ENCODE measurements at regions not wholly inside any gene's neighbourhood (a gene's known extent, or its start where the extent isn't known, plus 50 kb on each side); places are given as distances from the start of the nearest gene placed in this dataset.

DNA sequence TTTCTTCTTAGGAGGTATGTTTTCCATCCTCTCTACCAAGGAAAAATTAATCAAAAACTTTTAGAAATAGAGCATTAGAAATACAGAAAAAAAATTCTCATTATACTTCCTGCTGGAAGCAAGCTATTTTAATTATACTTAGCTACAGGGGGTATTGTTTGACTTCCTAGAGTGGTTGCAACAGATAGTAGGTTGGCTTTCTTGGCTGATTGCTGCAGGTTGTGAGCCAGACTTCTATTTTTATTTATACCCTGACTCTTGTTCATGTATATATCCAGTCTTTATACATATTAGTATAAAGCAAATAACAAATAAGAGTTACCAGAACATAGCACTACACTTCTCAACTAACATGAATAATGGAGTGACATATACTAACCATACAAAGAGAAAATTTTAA lies 460.8 kb upstream of the REG3G start:
- no peak for DNase-seq (ENCODE audit: low spot score)

GRCh38 chr2:78568782-78569373 lies 456.6 kb upstream of the REG3G start:
- DNase-seq (ENCODE audit: low spot score), result no peak

GRCh38 chr2:78576409-78576808 lies 449.1 kb upstream of the REG3G start:
- DNase-seq (ENCODE audit: low spot score), result no peak

DNA sequence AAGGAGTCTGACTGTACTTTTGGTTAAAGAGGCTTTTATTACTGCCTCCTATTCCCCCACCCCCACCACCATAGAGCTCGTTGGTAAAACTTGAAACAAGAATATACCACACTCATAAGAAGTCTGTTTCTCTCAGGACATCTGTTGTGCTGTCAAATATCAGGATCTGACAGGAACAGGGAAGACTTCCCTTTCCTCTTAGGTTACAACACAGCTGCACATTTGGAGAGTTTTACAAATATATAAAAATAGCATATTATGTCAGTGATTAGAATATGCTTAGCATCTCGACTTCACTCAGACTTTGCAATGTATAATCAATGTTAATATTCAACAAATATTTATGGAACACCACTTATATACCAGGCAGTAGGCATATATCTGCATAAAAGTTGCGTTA lies 439.6 kb upstream of the REG3G start:
- no peak for DNase-seq (ENCODE audit: low spot score)

- no peak for DNase-seq (ENCODE audit: low spot score)
These were observed 439.2 kb upstream of the REG3G start for GRCh38 chr2:78586316-78586715.

DNA sequence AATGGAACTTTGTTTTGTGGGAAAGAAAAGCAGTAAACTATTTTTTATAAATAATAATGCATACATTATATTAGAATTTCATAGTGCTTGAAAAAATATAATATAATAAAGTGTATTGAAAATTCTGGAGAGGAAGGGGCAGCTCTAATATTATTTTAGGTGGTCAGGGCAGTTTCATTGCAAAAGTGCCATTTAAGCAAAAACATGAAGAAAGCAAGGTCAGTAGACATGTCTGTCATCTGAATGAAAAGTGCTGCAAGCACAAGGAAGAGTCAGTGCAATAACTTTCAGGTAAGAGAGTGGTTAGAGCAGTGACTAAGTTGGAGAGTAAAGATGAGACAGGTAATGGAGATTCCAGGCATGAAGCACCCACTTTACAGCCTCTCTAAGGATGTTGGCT lies 435.6 kb upstream of the REG3G start:
- DNase-seq (ENCODE audit: low spot score), result no peak

GRCh38 chr2:78592491-78592890 lies 433.0 kb upstream of the REG3G start:
- no peak for DNase-seq (ENCODE audit: low spot score)

- DNase-seq (ENCODE audit: low spot score), result no peak
These were observed 424.4 kb upstream of the REG3G start for GRCh38 chr2:78601113-78601512.

GRCh38 chr2:78602862-78603261 lies 422.6 kb upstream of the REG3G start:
- DNase-seq (ENCODE audit: low spot score), result no peak

DNA sequence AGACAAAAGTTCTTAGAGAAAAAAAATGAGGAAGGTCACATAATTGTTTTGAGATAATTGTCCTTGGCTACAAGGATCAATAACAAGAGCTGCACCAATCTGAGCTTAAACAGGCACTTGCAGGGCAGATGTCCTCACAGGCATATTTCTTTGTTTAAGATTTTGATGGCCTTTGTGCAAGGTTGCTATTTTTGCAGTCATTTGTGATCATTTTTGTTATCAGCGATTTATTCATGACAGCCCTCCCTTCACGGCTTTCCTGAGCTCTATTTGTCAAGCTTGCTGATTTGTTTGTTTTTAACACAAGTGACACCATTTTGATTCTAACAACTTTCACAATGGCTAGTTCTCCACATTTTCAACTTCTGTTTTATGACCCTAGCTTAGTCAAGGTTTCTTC lies 418.6 kb upstream of the REG3G start:
- DNase-seq (ENCODE audit: low spot score), result no peak

DNA sequence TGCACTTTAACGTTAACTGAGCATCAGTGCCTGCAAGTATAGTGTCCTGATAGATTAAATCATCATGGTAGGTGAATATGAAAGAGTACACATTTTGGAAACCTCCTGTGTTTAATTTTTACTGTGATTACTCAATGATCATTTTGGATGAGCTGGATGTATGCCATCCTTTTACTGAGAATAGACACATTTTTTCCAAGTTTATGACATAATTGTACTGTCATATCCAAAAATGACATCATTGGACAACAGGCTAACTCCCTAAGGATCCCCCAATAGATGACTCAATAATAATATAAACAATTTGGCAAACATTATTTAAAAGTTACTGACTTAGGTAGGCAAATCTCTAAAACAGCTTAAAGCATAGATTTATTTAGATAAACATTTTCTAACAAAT lies 410.8 kb upstream of the REG3G start:
- DNase-seq (ENCODE audit: low spot score), result no peak

GRCh38 chr2:78615956-78616355 lies 409.5 kb upstream of the REG3G start:
- no peak for DNase-seq (ENCODE audit: low spot score)

DNA sequence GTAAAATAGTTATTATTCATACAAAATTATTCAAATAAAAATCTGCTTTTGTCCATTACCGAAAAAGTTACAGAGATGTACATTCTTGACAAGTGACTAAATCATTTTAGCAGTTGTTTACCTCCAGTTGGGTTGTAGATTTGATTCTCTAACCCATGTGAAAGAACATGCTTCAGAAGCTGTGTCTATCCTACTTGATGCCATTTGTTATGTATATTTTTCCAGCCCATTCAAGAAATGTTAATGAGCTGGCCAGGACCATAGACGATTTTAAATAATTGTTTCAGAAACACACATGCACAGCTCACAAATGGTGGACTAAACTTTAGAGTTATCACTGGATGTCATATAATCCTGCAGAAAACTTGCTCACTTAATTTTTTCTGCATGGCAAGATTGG lies 391.1 kb upstream of the REG3G start:
- no peak for DNase-seq (ENCODE audit: low spot score)

GRCh38 chr2:78644854-78645253 lies 380.6 kb upstream of the REG3G start:
- DNase-seq (ENCODE audit: low spot score), result no peak

- no peak for DNase-seq (ENCODE audit: low spot score)
These were observed 378.8 kb upstream of the REG3G start for GRCh38 chr2:78646533-78647364.

DNA sequence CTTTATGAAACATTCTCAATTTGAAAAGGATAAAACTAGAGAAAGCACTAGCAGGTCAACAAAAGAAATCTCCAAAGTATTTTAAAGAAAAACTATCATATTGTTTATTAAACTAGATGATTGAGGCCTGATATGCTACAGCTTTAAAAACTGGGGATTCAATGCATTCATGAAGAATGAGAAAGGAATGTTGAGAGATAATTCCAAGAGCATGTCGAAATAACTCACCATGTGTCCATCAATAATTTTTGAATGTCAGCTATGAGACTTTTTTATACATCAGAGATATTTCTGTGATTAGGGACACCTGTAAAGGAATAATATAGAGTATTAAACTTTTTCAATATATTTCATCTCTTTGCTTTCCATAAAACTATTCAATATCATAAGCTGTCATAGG lies 376.9 kb upstream of the REG3G start:
- no peak for DNase-seq (ENCODE audit: low spot score)

- no peak for DNase-seq (ENCODE audit: low spot score)
These were observed 370.6 kb upstream of the REG3G start for GRCh38 chr2:78654941-78655340.

DNA sequence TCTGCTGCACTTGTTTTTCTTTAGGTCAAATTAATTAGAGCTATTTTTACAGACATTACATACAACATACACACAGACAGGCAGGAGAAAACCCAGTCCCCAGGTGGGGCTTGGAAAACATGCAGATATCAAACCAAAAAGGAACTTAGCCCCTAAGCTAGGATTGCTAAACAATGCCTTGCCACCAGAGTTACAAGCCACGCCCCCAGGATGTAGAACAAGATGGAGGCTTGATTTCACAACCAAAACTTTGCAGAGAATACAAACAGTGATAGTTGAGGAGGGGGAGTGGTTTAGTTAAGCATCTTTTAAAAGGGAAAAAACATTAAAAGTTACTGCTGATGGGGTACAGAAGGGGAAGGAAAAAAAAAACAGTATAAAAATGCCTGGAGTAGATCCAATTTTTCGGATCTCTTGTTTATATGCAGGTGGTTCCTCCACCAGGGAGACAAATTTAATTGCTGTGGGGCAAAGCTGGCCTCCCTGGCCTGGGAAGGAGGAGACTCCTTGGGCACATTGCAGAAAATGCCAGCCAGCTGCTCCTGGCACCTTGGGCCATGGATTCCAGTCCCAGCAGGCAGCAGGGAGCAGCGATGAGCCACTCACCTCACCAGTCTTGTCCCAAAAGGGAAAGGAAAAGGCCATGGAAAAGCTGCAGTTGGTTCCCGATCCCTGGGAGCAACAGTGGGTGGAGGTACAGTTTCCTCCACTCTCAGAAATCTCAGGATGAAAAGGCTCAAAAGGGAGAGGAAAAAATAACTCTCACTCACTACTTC lies 348.4 kb upstream of the REG3G start:
- no peak for DNase-seq (ENCODE audit: low spot score)

DNA sequence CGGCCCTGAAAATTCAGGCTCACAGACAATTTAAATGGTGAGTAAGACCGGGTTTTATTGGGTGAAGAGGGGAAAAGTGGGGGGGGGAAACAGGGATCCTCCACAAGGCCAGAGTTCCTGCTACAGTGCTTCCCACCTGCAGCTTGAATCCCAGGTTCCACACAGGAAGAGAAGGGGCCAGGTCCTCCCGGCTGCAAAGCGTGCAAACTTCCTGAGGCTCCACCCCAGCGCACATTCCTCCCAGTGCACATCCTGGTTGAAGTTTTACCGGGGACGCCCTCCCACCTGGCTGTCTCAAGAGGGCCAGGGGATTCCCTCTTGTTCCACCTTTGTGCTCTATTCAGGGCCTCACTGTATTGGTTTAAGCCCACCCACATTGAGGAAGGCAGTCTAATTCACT lies 347.7 kb upstream of the REG3G start:
- no peak for DNase-seq (ENCODE audit: low spot score)

DNA sequence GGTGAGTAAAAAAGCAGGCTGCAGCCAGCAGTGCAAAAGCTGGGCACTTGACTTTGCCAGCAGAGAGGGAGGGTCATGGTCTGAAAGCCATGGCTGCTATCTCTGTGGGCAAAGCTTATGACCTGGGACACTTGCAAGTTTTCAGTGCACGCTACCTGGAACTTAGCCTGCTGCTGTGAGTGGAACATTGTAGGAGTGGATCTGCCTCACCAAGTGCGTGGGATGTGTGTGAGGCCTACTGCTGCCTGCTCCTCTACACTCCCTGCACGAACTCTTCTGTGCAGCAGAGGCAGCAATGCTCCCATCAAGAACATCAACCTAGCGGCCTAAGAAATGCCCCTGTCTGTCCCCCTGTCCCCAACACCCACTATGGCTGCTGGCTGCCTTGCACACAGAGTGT lies 344.1 kb upstream of the REG3G start:
- DNase-seq (ENCODE audit: low spot score), result no peak

DNA sequence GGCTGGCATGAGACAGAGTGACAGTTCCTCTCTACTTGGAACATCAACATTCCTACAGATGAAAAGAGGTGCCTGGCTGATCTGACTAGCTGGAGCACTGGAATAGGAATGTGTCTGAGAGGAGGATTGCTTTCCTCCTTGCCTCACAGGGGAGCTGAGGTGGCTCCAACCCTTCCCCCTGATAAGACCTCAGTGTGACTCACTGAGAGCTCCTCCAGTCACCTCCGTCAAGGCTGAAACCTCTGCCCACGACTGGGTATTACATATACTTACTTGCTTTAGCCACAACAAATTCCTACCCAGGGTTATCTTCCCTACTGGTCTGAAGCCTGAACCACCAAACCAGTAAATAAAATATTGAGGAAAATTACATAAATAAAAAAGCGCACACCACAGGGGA lies 342.7 kb upstream of the REG3G start:
- DNase-seq (ENCODE audit: low spot score), result no peak

DNA sequence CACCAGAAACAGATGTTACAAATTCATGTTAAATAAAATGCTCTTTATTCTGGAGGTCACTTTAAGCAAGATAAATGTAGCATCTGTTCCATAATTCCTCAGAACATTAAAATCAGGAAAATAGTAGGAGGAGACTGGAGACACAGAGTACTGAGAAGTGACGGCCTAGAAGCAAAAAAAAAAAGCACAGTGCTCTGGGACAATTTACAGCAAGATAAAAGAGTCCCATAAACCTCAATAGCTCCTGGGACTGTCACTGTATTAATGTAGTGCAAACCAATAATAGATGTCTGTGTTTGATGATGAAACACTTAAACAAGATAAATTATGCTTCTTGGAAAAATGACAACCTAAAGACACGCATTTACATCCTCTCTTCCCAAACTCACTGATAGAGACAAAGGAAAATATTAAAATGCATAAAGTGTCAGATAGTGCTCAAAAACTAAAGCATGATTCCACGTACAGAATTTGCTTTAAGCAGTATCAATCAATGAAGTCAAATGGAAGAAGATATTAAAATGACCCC lies 338.8 kb upstream of the REG3G start:
- DNase-seq (ENCODE audit: low spot score), result no peak

GRCh38 chr2:78699696-78700095 lies 325.8 kb upstream of the REG3G start:
- no peak for DNase-seq (ENCODE audit: low spot score)

Measured in SK-N-DZ (cell line).